ENCODE measurements at regions not wholly inside any gene's neighbourhood (a gene's known extent, or its start where the extent isn't known, plus 50 kb on each side); places are given as distances from the start of the nearest gene placed in this dataset.

DNA sequence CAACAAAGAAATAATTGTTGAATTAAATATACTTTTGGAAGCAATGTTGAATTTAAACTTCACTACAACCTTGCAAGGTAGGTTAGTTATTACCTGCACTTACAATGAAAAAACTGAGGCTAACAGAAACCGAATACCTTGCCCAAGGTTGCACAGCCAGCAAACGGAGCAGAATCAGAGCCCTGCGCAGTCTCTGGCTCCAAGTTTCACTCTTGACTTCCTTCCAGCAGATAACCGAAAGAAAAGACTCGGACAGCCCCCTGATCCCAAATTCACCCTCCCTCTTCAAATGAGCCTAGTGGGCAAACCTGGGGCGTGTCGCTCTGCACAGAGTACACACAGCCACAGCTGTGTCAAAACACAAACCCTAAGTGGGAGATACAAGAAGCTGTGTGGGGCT lies 72.1 kb upstream of the FOXQ1 start:
- Mint-ChIP-seq H3K9me3 (no peaks in the 10 kb centered on the region), H3K4me1 (no peaks in the 10 kb centered on the region), H3K27me3 (peaks cover 22% of the 10 kb centered on the region), H3K36me3 (ENCODE audit: low read depth) (no peaks in the 10 kb centered on the region), H3K27ac (no peak overlapping the region), H3K4me3 (no peak overlapping the region)
- ATAC-seq (replicated peaks): no peak

DNA sequence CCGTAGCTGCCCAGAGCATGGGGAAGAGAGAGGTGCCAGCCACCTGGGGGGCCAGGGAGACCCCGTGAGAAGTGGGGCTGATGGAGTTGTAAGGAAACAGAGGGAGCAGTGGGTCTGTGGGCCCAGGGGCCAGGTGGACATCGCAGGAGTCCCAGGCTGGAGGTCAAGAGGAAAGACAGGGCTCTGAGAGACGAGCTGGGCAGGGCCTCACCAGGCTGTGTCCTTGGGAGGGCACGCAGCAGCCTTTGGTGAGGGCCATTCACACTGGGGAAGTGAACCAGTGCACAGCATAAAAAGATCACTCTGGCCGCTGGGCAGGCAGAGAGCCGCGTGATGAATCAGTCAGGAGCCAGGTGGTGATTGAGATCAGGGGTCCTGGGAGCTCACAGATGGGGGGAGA lies 73.9 kb upstream of the FOXQ1 start:
- Mint-ChIP-seq H3K36me3 (ENCODE audit: low read depth) (no peaks in the 10 kb centered on the region), H3K27me3 (peaks cover 27% of the 10 kb centered on the region), H3K27ac (no peak overlapping the region), H3K4me1 (no peaks in the 10 kb centered on the region), H3K4me3 (no peak overlapping the region), H3K9me3 (no peaks in the 10 kb centered on the region)
- no peak for ATAC-seq (replicated peaks)

DNA sequence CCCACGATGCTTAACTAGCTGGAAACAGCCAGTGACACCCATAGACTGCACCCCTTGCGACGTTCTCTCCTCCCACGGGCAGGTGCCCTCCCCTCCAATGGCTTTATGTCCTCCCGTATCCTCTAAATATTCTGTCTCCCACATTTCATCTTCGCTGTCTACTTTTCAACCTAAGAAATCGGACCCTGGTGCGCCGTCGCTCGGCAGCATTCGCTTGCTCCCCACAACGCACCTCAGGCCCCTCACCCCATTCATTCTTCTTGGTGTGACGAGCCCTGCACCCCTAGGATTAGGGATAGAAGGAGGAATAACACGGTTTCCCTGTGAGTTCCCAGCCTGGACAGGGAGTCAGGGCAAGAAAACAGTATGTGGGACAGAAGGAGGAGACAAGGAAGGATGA lies 74.3 kb upstream of the FOXQ1 start:
- Mint-ChIP-seq H3K27ac (no peak overlapping the region), H3K9me3 (no peaks in the 10 kb centered on the region), H3K4me1 (no peaks in the 10 kb centered on the region), H3K4me3 (no peak overlapping the region), H3K27me3 (peaks cover 25% of the 10 kb centered on the region), H3K36me3 (ENCODE audit: low read depth) (no peaks in the 10 kb centered on the region)
- no peak for ATAC-seq (replicated peaks)

DNA sequence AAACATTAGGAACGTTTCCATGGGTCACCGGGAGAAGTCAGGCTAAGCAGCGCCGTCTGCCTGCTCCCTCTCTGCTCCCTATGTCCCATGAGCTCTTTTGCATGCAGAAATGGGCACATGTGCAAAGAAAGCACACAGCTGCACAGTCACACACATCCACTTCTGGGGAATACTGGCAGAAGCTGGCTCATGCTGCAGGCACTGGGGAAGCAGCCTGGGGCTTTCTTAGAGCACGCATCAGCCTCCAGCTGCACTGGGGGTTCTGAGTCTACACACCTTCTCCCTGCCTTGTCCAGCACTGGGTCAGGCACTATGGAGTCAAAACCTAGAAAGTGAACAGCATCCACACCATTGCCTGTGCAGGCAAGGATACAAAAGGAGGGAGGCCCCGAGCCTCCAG lies 76.1 kb upstream of the FOXQ1 start:
- no peak overlapping the region for H3K4me3 Mint-ChIP-seq
- ATAC-seq (replicated peaks): no peak
- H3K27me3 Mint-ChIP-seq: peaks cover 25% of the 10 kb centered on the region
- no peak overlapping the region for H3K27ac Mint-ChIP-seq
- H3K4me1 Mint-ChIP-seq: no peaks in the 10 kb centered on the region
- H3K36me3 Mint-ChIP-seq (ENCODE audit: low read depth): no peaks in the 10 kb centered on the region
- H3K9me3 Mint-ChIP-seq: no peaks in the 10 kb centered on the region

DNA sequence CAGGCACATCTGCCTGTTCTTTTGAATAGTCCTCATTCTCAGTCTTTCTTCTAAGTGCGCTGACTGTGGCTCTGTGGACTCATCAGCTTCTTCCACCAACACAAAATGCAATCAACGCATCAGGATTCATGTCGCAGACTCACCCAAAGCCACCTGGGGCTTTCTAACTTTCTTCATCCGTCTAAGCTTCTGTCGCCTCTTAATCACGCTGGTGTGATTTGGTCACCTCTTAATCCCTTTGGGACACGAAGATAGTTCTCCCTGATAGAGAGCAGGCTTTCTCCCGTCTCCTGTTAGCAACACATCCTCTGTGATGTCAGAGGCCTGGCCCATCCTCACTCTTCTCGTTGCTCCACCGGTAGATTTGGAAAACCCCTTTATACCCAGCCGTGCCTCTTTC lies 78.0 kb upstream of the FOXQ1 start:
- no peaks in the 10 kb centered on the region for H3K4me1 Mint-ChIP-seq
- no peak for ATAC-seq (replicated peaks)
- H3K9me3 Mint-ChIP-seq: no peaks in the 10 kb centered on the region
- no peaks in the 10 kb centered on the region for H3K36me3 Mint-ChIP-seq (ENCODE audit: low read depth)
- peaks cover 27% of the 10 kb centered on the region for H3K27me3 Mint-ChIP-seq
- no peak overlapping the region for H3K4me3 Mint-ChIP-seq
- no peak overlapping the region for H3K27ac Mint-ChIP-seq

DNA sequence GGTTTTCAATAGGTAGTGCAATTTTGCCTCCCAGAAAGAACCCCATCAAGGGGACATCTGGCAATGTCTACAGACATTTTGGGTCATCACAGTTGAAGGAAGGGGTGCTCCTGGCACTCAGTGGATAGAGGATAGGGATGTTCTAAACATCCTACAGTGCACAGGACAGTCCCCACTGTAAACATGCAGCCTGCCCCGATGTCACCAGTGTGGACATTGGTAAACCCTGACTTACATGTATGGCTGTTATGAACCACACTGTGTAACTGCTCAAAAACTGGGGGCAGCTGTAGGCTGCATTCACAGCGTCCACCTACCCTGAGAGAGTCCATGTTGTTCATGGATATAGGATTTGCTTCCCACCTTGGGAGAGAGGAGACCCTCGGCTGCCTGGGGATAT lies 79.3 kb upstream of the FOXQ1 start:
- ATAC-seq (replicated peaks): no peak
- Mint-ChIP-seq H3K27ac (no peak overlapping the region), H3K4me1 (no peaks in the 10 kb centered on the region), H3K36me3 (ENCODE audit: low read depth) (no peaks in the 10 kb centered on the region), H3K9me3 (no peaks in the 10 kb centered on the region), H3K4me3 (no peak overlapping the region), H3K27me3 (peaks cover 17% of the 10 kb centered on the region)

DNA sequence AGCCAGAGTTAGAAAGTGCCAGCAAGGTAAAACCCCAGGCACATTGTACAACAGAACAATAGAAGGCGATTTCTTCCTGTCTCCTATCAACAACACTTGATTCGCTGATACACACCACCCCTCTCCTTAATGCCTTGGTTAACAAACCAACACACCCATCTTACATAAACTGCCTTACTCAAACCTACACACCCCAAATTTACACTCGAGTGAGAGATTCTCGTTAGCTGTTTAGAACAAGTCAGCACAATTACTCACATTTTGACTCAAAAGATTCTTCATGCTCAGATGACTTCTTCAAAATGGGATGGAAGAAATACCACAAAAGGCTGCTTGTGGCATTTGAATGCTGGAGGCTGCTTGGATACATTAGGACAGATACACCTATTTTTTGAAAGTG lies 80.0 kb upstream of the FOXQ1 start:
- H3K27me3 Mint-ChIP-seq: peaks cover 16% of the 10 kb centered on the region
- H3K36me3 Mint-ChIP-seq (ENCODE audit: low read depth): no peaks in the 10 kb centered on the region
- no peaks in the 10 kb centered on the region for H3K9me3 Mint-ChIP-seq
- H3K4me3 Mint-ChIP-seq: no peak overlapping the region
- H3K4me1 Mint-ChIP-seq: no peaks in the 10 kb centered on the region
- ATAC-seq (replicated peaks): no peak
- H3K27ac Mint-ChIP-seq: no peak overlapping the region

DNA sequence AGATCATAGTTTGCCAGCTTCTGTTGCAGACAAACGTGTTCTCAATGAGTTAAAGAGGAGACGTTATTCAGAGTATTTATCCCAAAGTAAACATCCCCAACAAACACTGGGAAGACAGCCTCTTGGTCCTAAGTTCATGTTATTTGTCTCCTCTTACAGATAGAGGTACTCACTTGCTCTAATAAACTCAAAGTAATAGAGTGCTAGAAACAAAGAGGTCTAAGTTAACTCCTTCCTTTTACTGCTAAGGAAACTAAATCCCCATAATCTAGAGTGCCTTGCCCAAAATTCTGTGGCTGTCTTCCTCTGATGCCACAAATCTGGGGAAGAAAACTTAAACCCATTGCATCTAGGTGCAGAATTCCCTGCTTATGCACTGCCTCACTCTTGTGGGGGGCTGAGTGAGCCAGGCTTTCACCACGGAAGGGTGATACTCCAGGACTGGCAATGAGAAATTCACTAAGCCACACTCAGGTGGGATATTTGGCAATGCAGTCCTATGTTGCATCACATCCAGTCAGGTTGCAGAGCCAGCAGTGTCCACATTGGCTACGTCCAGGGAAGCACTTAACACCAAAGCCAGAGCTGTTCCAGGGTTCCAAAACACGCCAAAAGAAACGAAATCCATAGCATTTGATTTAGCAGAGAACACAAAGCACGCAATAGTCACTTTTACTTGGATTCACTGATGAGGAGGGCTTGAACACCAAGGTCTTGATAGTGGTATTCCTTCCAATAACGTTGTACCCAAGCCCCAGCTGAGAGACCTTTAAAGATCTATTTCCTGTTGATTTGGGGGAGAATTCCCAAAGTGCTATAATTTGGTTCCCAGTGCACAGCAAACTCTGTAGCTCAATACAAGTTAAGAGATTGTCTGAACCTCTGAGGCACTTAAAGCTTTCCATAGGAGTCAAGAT lies 81.0 kb upstream of the FOXQ1 start:
- ATAC-seq (replicated peaks): no peak
- Mint-ChIP-seq H3K4me3 (no peak overlapping the region), H3K27me3 (peaks cover 25% of the 10 kb centered on the region), H3K4me1 (no peaks in the 10 kb centered on the region), H3K36me3 (ENCODE audit: low read depth) (no peaks in the 10 kb centered on the region), H3K27ac (no peak overlapping the region), H3K9me3 (no peaks in the 10 kb centered on the region)

DNA sequence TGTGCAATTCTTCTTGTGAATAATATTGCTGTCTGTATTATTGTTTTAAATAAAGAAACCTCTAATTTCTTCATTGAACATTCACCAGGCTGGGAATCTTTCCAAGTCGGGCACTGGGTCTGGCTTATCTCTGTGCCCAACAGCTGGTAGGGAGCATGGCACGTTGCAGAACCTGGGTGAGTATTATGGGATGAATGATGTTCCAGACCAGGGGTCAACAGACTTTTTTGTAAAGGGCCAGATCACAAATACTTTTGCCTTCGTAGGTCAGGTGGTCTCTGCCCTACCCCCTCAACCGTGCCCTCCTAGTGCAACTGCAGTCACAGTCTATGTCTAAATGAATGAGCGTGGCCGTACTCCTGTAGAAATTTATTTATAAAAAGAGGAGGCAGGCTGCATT lies 81.6 kb upstream of the FOXQ1 start:
- H3K36me3 Mint-ChIP-seq (ENCODE audit: low read depth): no peaks in the 10 kb centered on the region
- H3K4me3 Mint-ChIP-seq: no peak overlapping the region
- peaks cover 26% of the 10 kb centered on the region for H3K27me3 Mint-ChIP-seq
- H3K9me3 Mint-ChIP-seq: no peaks in the 10 kb centered on the region
- H3K4me1 Mint-ChIP-seq: no peaks in the 10 kb centered on the region
- no peak for ATAC-seq (replicated peaks)
- no peak overlapping the region for H3K27ac Mint-ChIP-seq

DNA sequence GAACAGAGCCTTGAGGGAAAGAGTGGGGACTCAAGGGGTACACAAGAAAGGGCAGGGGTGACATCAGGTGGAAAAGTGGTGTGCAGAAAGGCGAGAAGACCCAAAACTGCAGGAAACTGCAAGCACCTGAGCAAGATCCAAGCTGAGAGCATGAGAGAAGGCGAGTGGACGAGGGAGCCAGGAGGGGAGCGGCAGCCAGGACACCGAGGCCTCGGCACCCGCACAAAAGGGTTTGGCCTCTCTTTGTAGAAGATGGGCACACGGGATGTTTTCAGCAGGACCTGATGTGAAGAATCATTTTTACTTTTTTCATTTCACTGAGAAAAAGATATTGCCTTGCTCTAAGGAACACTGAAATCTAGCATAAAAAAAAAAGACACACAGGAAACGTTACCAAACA lies 82.1 kb upstream of the FOXQ1 start:
- Mint-ChIP-seq H3K4me3 (no peak overlapping the region), H3K9me3 (no peaks in the 10 kb centered on the region), H3K4me1 (no peaks in the 10 kb centered on the region), H3K36me3 (ENCODE audit: low read depth) (no peaks in the 10 kb centered on the region), H3K27ac (no peak overlapping the region), H3K27me3 (peaks cover 29% of the 10 kb centered on the region)
- ATAC-seq (replicated peaks): no peak

DNA sequence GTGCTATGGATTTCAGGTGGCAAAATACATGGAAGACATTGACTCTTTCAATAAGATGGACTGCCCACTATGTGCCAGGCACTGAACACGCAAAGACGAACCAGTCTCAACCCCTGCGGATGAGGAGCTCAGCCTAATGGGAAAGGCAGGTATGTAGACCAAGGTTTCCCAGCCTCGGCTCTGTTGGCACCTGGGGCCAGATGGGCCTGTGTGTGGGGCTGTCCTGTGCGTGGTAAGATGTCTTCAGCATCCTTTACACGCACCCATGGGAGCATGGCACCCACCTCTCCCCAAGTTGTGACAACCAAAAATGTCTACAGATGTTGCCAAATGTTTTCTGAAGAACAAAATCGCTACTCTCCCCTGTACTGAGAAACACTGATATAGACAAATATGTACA lies 82.6 kb upstream of the FOXQ1 start:
- Mint-ChIP-seq H3K27ac (no peak overlapping the region), H3K9me3 (no peaks in the 10 kb centered on the region), H3K27me3 (peaks cover 26% of the 10 kb centered on the region), H3K4me3 (no peak overlapping the region), H3K4me1 (no peaks in the 10 kb centered on the region), H3K36me3 (ENCODE audit: low read depth) (no peaks in the 10 kb centered on the region)
- no peak for ATAC-seq (replicated peaks)

DNA sequence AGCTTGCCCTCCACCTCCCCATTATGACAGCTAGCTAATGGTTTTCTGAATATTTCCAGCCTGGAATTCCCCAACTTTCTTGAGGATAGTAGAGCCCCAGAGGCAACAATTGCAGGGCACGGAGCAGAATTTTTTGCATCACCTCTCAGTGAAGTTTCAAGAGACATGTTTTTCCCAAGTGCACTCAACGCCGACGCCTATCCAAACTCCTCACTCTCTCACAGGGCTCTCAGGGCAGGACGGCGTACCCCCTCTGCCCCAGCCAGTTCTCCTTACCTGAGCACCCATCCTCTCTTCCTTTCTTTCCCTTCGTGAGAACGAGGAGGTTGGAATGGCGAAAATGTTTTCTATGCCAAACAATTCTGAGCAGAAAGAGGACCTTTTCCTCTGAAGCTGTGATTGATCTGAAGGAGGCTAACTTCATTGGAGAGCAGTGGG lies 83.1 kb upstream of the FOXQ1 start:
- ATAC-seq (replicated peaks): no peak
- no peaks in the 10 kb centered on the region for H3K36me3 Mint-ChIP-seq (ENCODE audit: low read depth)
- H3K4me1 Mint-ChIP-seq: no peaks in the 10 kb centered on the region
- H3K4me3 Mint-ChIP-seq: no peak overlapping the region
- H3K27ac Mint-ChIP-seq: no peak overlapping the region
- H3K9me3 Mint-ChIP-seq: no peaks in the 10 kb centered on the region
- H3K27me3 Mint-ChIP-seq: peaks cover 22% of the 10 kb centered on the region

DNA sequence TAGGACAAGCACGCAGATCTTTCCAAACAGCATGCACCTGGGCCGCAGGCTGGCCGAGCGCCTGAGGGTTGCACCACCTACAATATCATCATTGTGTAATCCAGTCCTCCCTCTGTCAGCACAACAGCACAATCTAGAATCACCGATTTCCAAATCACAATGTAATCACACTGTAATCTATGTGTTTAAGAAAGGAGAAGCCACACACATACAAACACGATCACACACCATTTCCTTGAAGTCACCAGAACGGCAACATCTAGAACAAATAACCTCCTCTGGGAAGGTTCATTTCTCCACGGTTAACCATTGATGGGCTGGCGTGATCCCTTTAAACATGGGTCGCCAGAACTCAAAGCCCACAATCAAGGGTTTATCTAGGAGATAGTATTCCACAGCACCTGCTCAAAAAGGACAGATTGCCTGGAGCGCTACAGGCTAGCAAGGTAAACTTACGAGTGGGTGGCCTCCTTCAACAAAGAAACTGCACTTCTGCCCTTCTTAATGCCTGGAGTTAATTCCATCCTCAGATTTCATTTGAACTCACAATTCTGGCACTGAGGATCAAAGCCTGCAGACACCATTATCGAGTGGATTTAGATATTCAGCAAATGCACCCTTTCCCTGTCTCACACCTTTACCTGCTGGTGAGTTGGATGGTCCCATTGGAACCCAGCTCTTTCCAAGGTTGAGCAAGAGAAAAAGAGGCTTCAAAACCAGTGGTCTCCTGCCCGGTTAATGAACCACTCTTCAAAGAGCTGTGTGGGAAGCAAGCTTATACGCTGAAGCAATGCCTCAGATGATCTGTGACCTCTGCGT lies 83.8 kb upstream of the FOXQ1 start:
- no peaks in the 10 kb centered on the region for H3K4me1 Mint-ChIP-seq
- no peak overlapping the region for H3K27ac Mint-ChIP-seq
- H3K4me3 Mint-ChIP-seq: no peak overlapping the region
- peaks cover 22% of the 10 kb centered on the region for H3K27me3 Mint-ChIP-seq
- no peaks in the 10 kb centered on the region for H3K9me3 Mint-ChIP-seq
- no peaks in the 10 kb centered on the region for H3K36me3 Mint-ChIP-seq (ENCODE audit: low read depth)
- no peak for ATAC-seq (replicated peaks)

DNA sequence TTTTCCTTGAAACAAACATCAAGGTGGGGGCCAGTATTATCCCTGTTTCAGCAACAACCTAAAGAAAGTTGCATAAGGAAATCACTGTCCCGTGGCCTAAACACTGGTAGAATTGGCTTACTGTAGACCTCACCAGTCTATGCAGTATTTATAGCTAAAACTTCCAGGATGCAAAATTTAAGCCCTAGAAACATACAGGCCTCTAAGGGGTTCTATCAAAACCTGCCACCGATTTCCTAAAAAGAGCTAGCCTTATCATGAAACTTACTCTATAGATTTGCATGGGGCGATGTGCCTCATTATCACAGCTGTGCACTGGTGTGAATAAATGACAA lies 84.3 kb upstream of the FOXQ1 start:
- no peaks in the 10 kb centered on the region for H3K9me3 Mint-ChIP-seq
- H3K4me3 Mint-ChIP-seq: no peak overlapping the region
- H3K27me3 Mint-ChIP-seq: peaks cover 22% of the 10 kb centered on the region
- H3K36me3 Mint-ChIP-seq (ENCODE audit: low read depth): no peaks in the 10 kb centered on the region
- no peaks in the 10 kb centered on the region for H3K4me1 Mint-ChIP-seq
- no peak overlapping the region for H3K27ac Mint-ChIP-seq
- ATAC-seq (replicated peaks): no peak
